A673 (cell line): ENCODE measurements at regions not wholly inside any gene's neighbourhood (a gene's known extent, or its start where the extent isn't known, plus 50 kb on each side); places are given as distances from the start of the nearest gene placed in this dataset.

Experiments
- BruUV-seq: library from RNA; stranded (reverse); fragments of 400-500 nt; replicated peaks from 2 replicates; lab custom pipeline; 2021; lab: Mats Ljungman, UMichigan
- CTCF ChIA-PET: fragments of 300-600 bp; sonication (Branson Sonifier 250); formaldehyde crosslinking; loops from one replicate; lab custom pipeline; 2022; ENCODE audit warnings: antibody characterized with exemption; lab: Charles Lee
- POLR2A ChIA-PET: fragments of 300-600 bp; sonication (Branson Sonifier 250); formaldehyde crosslinking; loops from one replicate; lab custom pipeline; 2022; ENCODE audit warnings: antibody characterized with exemption; ENCODE audit not compliant: low non-redundant PET; lab: Charles Lee
- DNase-seq: peaks from one replicate; pipeline ENCODE4 v3.0.0-alpha.2; 2015; ENCODE audit warnings: low spot score
- H3K27ac ChIP-seq: fragments of 200-600 bp; sonication (generic); 2 replicates; pipeline ENCODE4 v1.5.1; 2016; ENCODE audit warnings: mixed run types, low read depth, mild to moderate bottlenecking, mixed read lengths, antibody characterized with exemption, low read length; ENCODE audit not compliant: poor library complexity, severe bottlenecking
- H3K27me3 ChIP-seq: fragments of 200-600 bp; sonication (generic); replicated peaks from 2 replicates; pipeline ENCODE4 v1.6.1; 2017; ENCODE audit warnings: mixed run types, low read depth, mild to moderate bottlenecking, mixed read lengths, antibody characterized with exemption, low read length; ENCODE audit not compliant: insufficient read depth, poor library complexity
- H3K36me3 ChIP-seq: fragments of 200-600 bp; sonication (generic); 2 replicates; pipeline ENCODE4 v1.6.1; 2016; ENCODE audit warnings: mixed run types, mild to moderate bottlenecking, mixed read lengths, antibody characterized with exemption, low read length; ENCODE audit not compliant: insufficient read depth, poor library complexity, severe bottlenecking
- H3K4me1 ChIP-seq: fragments of 200-600 bp; sonication (generic); 2 replicates; pipeline ENCODE4 v1.6.1; 2017; ENCODE audit warnings: mixed run types, mild to moderate bottlenecking, mixed read lengths, antibody characterized with exemption, low read length; ENCODE audit not compliant: insufficient read depth, poor library complexity, severe bottlenecking
- H3K4me3 ChIP-seq: fragments of 200-600 bp; sonication (generic); 2 replicates; pipeline ENCODE4 v1.5.1; 2016; ENCODE audit warnings: low read depth, mixed run types, mild to moderate bottlenecking, mixed read lengths, low read length; ENCODE audit not compliant: poor library complexity, severe bottlenecking
- H3K9me3 ChIP-seq: fragments of 200-600 bp; sonication (generic); 2 replicates; pipeline ENCODE4 v1.6.1; 2016; ENCODE audit warnings: mixed run types, low read depth, mild to moderate bottlenecking, mixed read lengths, antibody characterized with exemption, low read length; ENCODE audit not compliant: poor library complexity, severe bottlenecking
- EZH2 ChIP-seq: fragments of 200-600 bp; sonication (generic); IDR thresholded peaks from 2 replicates; pipeline ENCODE4 v1.6.1; 2017; ENCODE audit warnings: borderline replicate concordance, low read depth, mild to moderate bottlenecking, mixed read lengths, antibody characterized with exemption, low read length; ENCODE audit not compliant: poor library complexity, severe bottlenecking
- intact Hi-C: fragments of 100-400 bp; cut with micrococcal nuclease; formaldehyde crosslinking; loops from one replicate; pipeline ENCODE4 v1.10.0; 2022; ENCODE audit not compliant: unreplicated experiment
- TF ChIP-seq, protein P1 (sequence below): fragments of 300-800, 200-600 bp; sonication (generic); conservative IDR thresholded peaks from 2 replicates; pipeline ENCODE4 v1.5.1; 2017; ENCODE audit warnings: low read depth, mild to moderate bottlenecking, antibody characterized with exemption, low read length, moderate library complexity, mixed read lengths

DNA sequence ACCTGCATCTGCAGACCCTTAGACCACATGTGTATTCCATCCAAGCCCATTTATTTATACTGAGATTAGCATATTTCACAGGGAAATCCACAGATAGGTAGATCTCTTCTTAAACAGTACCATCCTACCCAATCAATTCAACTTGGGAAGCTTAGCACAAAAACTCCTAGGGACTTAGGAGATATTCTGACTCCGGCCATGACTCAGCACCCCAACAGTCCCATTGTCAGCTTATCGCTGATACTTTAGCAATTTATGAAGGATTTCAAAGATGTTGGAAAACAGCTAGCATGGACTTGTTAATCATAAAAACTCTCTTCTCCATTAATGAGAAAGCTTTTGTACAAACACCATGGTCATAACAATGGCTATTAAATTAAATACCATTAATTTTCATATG lies 236.2 kb upstream of the PREP start:
- Histone ChIP-seq H3K4me3 (no peak overlapping the region), H3K27me3 (no peaks in the 10 kb centered on the region), H3K9me3 (no peaks in the 10 kb centered on the region), H3K4me1 (no peaks in the 10 kb centered on the region), H3K36me3 (no peaks in the 10 kb centered on the region), H3K27ac (no peak overlapping the region)
- DNase-seq, result no peak
- intact Hi-C loops, result no loop called here
- POLR2A ChIA-PET, result no interaction called here
- TF ChIP-seq EZH2, result no peak
- TF ChIP-seq, protein P1, sequence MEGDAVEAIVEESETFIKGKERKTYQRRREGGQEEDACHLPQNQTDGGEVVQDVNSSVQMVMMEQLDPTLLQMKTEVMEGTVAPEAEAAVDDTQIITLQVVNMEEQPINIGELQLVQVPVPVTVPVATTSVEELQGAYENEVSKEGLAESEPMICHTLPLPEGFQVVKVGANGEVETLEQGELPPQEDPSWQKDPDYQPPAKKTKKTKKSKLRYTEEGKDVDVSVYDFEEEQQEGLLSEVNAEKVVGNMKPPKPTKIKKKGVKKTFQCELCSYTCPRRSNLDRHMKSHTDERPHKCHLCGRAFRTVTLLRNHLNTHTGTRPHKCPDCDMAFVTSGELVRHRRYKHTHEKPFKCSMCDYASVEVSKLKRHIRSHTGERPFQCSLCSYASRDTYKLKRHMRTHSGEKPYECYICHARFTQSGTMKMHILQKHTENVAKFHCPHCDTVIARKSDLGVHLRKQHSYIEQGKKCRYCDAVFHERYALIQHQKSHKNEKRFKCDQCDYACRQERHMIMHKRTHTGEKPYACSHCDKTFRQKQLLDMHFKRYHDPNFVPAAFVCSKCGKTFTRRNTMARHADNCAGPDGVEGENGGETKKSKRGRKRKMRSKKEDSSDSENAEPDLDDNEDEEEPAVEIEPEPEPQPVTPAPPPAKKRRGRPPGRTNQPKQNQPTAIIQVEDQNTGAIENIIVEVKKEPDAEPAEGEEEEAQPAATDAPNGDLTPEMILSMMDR, result no peak
- CTCF ChIA-PET, result no interaction called here
- no TSS peak for BruUV-seq

DNA sequence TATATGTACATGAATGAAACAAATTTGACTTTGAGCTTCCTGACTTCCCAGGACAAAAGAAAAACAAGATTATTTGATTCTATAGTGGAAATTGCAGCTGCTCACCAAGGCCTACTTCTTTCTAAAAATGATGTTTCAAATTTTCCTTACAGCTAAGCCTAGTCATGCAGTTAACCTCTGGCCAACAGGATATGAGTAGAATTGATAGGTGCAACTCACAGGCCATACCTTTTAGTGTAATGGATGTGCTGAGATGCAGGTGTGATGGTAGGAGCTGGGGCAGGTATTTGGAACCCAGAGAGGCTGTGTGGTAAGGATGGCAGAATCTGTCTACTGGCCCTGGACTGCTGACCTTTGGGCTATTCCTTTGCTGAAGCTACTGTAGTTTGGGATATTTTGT lies 230.9 kb upstream of the PREP start:
- no peaks in the 10 kb centered on the region for H3K27me3 ChIP-seq
- no peaks in the 10 kb centered on the region for H3K4me1 ChIP-seq
- intact Hi-C loops, result no loop called here
- TF ChIP-seq, protein P1, result no peak
- TF ChIP-seq EZH2, result no peak
- ChIA-PET CTCF (no interaction called here), POLR2A (no interaction called here)
- H3K4me3 ChIP-seq, result no peak overlapping the region
- DNase-seq, result no peak
- no peaks in the 10 kb centered on the region for H3K9me3 ChIP-seq
- BruUV-seq, result no TSS peak
- H3K27ac ChIP-seq, result no peak overlapping the region
- H3K36me3 ChIP-seq, result no peaks in the 10 kb centered on the region

DNA sequence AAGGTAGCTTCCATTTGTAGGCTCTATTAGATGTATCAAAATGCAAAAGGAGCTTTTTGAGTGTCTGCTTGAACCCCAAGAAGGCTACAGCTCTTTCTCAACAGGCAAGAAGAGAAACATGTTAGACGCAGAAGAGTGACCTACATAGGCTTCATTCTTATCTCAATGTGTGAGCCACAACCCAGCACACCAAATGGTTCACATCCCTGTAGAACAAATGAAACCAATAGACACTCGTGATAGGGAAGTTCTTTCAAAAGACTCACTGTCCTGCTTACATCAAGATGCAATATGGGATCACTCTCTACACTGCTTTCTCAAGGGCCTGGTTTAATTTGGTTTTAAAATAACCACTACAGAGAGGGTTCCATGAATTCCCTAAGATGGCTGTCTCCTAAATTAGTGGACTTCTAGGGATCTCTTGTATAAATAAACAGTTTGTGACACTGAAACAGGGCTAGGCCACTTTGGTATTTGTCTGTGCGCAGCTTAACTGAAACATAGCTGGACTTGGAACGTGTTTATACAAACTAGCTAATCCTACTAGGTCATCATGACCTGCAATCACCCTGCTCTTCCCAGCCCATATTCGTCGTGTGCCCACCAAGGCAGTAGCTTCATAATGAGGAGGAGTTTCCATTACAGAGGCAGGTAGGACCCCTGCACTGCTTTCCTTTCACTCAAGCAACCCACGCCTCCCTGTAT lies 225.4 kb upstream of the PREP start:
- no peak for DNase-seq
- ChIA-PET POLR2A (no interaction called here), CTCF (no interaction called here)
- Histone ChIP-seq H3K4me3 (no peak overlapping the region), H3K27ac (no peak overlapping the region), H3K9me3 (no peaks in the 10 kb centered on the region), H3K4me1 (no peaks in the 10 kb centered on the region), H3K27me3 (no peaks in the 10 kb centered on the region), H3K36me3 (no peaks in the 10 kb centered on the region)
- TF ChIP-seq, protein P1, result no peak
- TF ChIP-seq EZH2, result no peak
- intact Hi-C loops, result no loop called here
- BruUV-seq, result no TSS peak
